ENCODE measurements at regions not wholly inside any gene's neighbourhood (a gene's known extent, or its start where the extent isn't known, plus 50 kb on each side); places are given as distances from the start of the nearest gene placed in this dataset.

GRCh38 chr6:102352552-102352951 is 959.0 kb downstream of the GRIK2 start:
- no peaks in the 10 kb centered on the region for H3K9me3 ChIP-seq (ENCODE audit: low read length)
- H3K36me3 ChIP-seq (ENCODE audit: insufficient read depth, low read length) = no peaks in the 10 kb centered on the region
- no peaks in the 10 kb centered on the region for H3K79me2 ChIP-seq (replicated peaks; ENCODE audit: insufficient read depth, low read length)
- H3K9ac ChIP-seq (ENCODE audit: low read length) = no peak overlapping the region
- H2AFZ ChIP-seq (ENCODE audit: low read depth, low read length) = no peak overlapping the region
- H3F3A ChIP-seq (ENCODE audit: insufficient read depth, low read length, poor library complexity, severe bottlenecking) = no peaks in the 10 kb centered on the region
- H3K4me2 ChIP-seq (ENCODE audit: low read length) = no peak overlapping the region
- no peaks in the 10 kb centered on the region for H3K9me2 ChIP-seq (ENCODE audit: insufficient read depth, low read length)
- no peak overlapping the region for H3K4me3 ChIP-seq (ENCODE audit: low read length)
- TF ChIP-seq REST (IDR thresholded peaks at IDR 0.05; ENCODE audit: borderline replicate concordance) = no peak
- no peak for TF ChIP-seq TAF1 (IDR thresholded peaks at IDR 0.05; ENCODE audit: low read depth)
- TF ChIP-seq CTCF (IDR thresholded peaks at IDR 0.05; ENCODE audit: poor library complexity, severe bottlenecking) = no peak
- TF ChIP-seq MXI1 (conservative IDR thresholded peaks at IDR 0.05; ENCODE audit: poor library complexity, severe bottlenecking) = no peak
- TF ChIP-seq RAD21 (conservative IDR thresholded peaks at IDR 0.05) = no peak
- TF ChIP-seq EP300 (conservative IDR thresholded peaks at IDR 0.05; ENCODE audit: poor library complexity, severe bottlenecking) = no peak
- no peaks in the 10 kb centered on the region for H3K27me3 ChIP-seq (ENCODE audit: insufficient read depth, low read depth, low read length)
- H3K27ac ChIP-seq (ENCODE audit: low read length) = no peak overlapping the region
- no peaks in the 10 kb centered on the region for H4K20me1 ChIP-seq (ENCODE audit: insufficient read depth)

GRCh38 chr6:102344769-102345168 is 951.3 kb downstream of the GRIK2 start:
- no peak overlapping the region for H3K4me3 ChIP-seq (ENCODE audit: low read length)
- no peak overlapping the region for H3K4me2 ChIP-seq (ENCODE audit: low read length)
- TF ChIP-seq RAD21 (conservative IDR thresholded peaks at IDR 0.05) = no peak
- no peak for TF ChIP-seq CTCF (IDR thresholded peaks at IDR 0.05; ENCODE audit: poor library complexity, severe bottlenecking)
- TF ChIP-seq REST (IDR thresholded peaks at IDR 0.05; ENCODE audit: borderline replicate concordance) = no peak
- TF ChIP-seq EZH2 (IDR thresholded peaks at IDR 0.05; ENCODE audit: borderline replicate concordance, insufficient read depth, low read length, poor library complexity, severe bottlenecking) = no peak
- TF ChIP-seq SMC3 (conservative IDR thresholded peaks at IDR 0.05; ENCODE audit: poor library complexity) = no peak
- TF ChIP-seq POLR2AphosphoS5 (IDR thresholded peaks at IDR 0.05) = no peak
- TF ChIP-seq TAF1 (IDR thresholded peaks at IDR 0.05; ENCODE audit: low read depth) = no peak
- no peak for TF ChIP-seq MXI1 (conservative IDR thresholded peaks at IDR 0.05; ENCODE audit: poor library complexity, severe bottlenecking)
- no peak for TF ChIP-seq EP300 (conservative IDR thresholded peaks at IDR 0.05; ENCODE audit: poor library complexity, severe bottlenecking)
- H3K27me3 ChIP-seq (ENCODE audit: insufficient read depth, low read depth, low read length) = no peaks in the 10 kb centered on the region
- no peak overlapping the region for H3K27ac ChIP-seq (ENCODE audit: low read length)
- H3K79me2 ChIP-seq (replicated peaks; ENCODE audit: insufficient read depth, low read length) = no peaks in the 10 kb centered on the region
- no peaks in the 10 kb centered on the region for H3F3A ChIP-seq (ENCODE audit: insufficient read depth, low read length, poor library complexity, severe bottlenecking)
- H4K20me1 ChIP-seq (ENCODE audit: insufficient read depth) = no peaks in the 10 kb centered on the region
- H3K9me3 ChIP-seq (ENCODE audit: low read length) = no peaks in the 10 kb centered on the region
- no peaks in the 10 kb centered on the region for H3K36me3 ChIP-seq (ENCODE audit: insufficient read depth, low read length)
- no peak overlapping the region for H2AFZ ChIP-seq (ENCODE audit: low read depth, low read length)
- H3K9me2 ChIP-seq (ENCODE audit: insufficient read depth, low read length) = no peaks in the 10 kb centered on the region
- no peak overlapping the region for H3K9ac ChIP-seq (ENCODE audit: low read length)
